UCSD-AML1 (cell line): ENCODE measurements at regions not wholly inside any gene's neighbourhood (a gene's known extent, or its start where the extent isn't known, plus 50 kb on each side); places are given as distances from the start of the nearest gene placed in this dataset.
"Not testable (repeated sequence)": the region's sequence is repeated elsewhere in the genome, so short reads cannot be mapped to it uniquely, and the experiment has no call there.

Experiments used
- DNase-seq: peaks from one replicate; lab custom pipeline; 2025; ENCODE audit not compliant: unreplicated experiment; lab: John Stamatoyannopoulos, UW

DNA sequence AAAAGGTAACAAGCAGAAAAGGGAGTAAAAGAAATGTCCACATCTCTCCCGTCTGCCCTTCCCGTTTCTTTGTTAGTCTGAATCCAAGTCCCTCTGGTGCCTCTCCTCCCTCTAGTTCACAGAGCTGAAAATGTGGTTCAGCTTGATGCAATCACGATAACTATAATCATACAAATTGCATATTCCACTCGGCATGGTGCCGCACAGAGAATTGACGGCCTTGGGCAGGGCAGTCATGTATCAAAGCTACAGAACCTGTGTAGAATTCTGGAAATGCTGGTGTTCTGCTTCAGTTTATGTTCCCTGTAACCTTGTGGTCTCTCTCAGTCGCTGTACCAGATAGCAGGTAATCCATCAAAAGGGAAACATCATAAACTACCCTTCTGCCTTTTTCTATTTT is 562.9 kb upstream of the CBLB start:
- no peak for DNase-seq

DNA sequence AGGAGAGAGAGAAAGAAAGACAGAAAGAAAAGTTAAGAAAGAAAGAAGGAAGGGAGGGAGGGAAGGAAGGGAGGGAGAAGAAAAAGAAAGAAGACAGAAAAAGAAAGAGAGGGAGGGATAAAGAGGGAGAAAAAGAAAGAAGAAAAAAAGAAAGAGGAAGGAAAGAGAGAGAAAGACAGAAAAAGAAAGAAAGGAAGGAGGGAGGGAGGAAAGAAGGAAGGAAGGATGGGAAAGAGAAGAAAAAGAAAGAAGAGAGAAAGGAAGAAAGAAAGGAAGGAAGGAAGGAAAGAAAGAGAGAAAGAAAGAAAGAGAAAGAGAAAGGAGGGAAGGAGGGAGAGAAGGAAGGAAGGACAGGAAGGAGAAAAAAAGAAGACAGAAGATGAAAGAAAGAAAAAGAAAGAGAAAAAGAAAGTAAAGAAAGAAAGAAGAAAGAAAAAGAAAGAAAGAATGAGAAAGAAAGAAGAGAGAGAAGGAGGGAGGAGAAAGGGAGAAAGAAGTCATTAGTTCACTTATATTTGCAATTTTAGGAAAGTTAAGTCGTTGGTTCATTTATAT is 567.2 kb upstream of the CBLB start:
- DNase-seq: no peak

DNA sequence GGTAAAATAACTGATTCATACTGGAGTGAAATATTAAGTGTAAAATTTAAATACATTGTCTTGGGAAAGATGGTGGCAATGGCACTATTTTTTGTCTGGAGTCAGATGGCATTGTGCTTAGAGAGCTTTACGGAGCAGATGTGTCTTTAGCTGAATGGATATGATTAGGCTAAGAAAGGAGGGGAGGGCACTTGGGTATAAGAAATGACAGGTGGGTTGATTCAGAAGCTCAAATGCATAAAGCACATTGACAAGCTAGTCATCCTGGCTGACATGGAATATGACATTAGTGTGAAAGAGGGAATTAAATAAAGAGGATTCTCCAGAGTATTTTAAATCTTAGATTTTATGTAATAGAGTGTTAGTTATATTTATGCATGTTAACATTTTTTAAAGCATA is 570.1 kb upstream of the CBLB start:
- DNase-seq: no peak

DNA sequence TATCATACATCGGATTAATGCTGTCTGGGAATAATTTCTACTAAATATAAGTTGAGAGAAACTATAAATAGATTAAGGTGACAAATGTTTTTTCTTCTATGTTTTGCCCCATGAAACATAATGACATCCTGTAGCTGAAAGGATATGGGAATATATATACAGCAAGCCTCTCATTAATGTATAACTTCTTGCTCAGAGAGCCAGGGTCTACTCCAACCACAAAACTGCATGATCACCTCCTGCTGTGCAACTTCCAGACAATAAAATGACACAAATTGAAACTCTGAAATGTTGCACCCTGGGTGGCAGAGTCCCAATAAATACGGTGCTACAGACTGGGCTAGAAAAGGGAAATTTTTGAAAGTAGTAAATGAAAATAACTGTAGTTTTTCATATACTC is 571.9 kb upstream of the CBLB start:
- no peak for DNase-seq

DNA sequence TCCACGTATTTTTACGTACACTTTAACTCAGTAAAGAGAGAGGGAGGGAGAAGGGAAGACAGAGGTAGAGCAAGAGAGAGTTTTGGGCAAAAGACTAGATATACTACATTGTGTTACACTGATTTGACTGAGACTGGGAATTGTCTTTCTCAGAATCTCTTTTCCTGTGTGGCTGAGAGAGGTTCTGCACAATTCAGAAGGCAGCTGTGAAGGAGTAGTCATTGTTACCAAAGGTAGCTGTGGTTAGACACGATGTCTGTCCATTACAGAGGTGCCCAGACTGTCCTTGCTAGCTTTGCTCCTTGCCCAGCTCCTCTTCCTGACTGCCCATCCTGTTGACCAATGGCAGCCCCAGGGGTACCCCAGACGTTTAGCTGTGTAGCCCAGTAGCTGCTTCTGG is 577.5 kb upstream of the CBLB start:
- no peak for DNase-seq

DNA sequence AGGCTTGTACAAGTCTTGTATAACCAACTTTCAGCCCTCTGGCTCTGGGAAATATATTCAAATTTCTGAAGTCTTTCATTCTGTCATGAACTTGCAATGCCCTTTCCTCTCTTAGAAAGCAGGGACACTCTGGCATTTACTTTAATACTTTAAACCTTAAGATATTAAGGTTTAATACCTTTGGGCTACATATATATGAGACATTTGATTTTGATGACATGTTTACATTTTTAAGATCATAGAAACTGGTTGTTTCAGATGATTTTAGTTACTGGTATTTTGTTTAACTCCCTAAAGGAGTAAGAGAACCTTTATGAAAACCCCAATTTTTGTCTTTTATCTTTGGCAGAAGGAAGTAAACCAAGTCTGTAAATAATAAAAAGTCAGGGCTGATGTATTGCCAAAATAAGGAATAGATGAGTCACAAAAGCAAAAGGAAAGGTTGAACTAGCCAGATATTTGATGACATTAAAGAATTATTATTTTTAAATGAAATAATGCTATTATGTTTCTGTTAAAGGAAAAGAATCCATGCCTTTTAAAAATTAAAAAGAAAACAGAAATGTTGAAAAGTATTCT is 579.0 kb upstream of the CBLB start:
- no peak for DNase-seq

DNA sequence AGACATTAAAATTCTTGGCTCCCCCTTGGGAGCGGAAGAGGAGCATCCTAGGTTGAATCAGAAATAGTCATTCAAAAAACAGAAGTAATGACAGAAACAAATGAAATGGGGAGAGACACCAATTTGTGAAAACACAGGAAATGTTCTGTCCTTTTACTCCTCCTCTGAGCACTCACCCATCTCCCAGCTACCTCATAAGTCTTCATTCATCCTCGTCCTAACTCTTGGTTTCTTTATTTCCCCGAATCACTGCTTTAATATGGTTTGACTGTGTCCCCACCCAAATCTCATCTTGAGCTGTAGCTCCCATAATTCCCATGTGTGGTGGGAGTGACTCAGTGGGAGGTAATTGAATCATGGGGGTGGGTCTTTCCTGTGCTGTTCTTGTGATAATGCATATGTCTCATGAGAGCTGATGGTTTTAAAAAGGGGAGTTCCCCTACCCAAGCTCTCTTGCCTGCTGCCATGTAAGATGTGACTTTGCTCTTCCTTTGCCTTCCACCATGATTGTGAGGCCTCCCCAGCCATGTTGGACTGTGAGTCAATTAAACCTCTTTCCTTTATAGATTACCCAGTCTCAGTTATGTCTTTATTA is 579.7 kb upstream of the CBLB start:
- not testable (repeated sequence) for DNase-seq

DNA sequence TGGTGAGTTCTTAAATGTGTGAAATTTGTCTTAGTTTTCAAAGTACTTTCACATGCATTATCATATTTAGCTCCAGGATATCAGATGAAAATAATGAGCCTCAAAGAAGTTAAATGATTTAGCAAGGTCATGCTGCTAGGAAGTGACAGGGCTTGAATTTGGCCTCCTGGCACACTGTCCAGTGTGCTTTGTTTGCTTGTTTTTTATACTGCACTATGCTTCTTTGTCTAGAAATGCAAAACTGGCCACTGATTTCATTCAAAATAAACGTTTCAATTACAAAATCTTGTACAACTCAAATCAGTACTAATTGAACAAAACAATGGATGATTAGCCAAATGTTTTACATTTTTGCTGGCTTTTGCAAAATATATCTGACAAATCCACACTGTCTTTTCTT is 583.3 kb upstream of the CBLB start:
- DNase-seq: no peak

DNA sequence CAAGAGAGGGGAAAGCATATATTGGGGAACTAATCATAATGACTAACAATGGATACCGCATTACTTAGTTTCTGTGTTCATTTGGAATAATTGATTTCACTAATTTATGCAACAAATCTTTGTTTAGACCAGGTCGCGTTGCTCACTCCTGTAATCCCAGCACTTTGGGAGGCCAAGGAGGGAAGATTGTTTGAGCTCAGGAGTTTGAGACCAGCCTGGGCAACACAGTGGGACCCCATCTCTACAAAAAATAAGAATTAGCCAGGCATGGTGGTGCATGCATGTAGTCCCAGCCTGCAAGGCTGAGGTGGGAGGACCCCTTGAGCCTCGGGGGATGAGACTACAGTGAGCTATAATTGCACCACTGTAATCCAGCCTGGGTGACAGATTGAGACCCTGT is 585.7 kb upstream of the CBLB start:
- no peak for DNase-seq

DNA sequence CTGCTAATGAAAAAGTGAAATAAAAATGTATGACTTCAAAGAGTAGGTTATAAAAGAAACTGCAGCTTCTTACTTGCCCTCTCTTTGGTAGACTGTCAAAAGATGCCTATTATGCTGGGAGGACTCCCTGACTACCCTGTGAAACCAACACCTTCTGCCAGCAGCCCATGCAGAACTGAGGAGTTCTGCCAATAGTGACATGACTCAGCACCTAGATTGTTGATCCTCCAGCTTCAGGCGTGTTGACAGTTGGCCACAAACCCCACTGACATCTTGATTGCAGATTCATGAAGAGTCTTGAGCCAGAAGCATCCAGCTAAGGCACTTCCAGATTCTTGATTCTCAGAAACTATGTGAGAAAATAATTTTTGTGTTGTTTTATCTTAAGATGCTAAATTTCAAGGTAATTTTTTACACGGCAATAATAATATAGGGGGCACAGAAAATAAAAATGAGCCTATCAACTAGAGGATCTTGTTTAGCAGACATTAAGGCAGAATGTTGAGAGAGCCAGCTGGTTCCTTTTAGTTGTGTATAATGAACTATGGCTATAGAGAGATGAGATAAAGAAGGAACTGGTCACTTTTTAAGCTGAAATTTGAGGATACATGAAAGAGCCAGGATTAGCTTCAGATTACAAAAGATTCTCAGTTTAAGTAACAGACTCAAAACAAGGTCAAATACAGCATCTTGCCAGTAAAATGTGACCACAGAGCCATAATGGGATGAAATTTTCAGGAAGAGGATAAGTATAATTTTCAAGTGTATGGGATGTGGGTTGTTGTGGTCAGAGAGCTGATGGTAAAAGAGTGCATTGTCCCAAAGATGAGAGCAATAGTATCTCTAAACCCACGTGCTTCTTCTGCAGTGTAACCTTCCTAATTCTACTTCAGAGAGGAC is 588.7 kb upstream of the CBLB start:
- DNase-seq: peak; percentile 10

DNA sequence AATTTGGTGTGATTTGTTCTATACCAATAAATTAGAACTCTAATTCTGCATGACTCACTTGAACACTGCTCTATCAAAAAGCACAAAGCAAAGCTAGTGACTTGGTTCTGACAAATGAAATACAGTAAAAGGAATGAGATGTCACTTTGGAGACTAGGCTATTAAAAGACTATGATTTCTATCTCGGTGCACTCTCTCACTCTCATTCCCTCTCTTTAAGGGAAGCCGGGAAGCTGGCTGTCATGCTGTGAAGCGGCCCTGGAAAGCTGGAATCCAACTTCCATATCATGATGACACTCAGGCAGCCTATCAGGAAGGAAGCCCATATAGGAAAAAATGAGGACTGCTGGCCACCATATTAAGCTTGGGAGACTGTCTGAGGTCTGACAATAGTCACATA is 590.1 kb upstream of the CBLB start:
- DNase-seq: no peak

DNA sequence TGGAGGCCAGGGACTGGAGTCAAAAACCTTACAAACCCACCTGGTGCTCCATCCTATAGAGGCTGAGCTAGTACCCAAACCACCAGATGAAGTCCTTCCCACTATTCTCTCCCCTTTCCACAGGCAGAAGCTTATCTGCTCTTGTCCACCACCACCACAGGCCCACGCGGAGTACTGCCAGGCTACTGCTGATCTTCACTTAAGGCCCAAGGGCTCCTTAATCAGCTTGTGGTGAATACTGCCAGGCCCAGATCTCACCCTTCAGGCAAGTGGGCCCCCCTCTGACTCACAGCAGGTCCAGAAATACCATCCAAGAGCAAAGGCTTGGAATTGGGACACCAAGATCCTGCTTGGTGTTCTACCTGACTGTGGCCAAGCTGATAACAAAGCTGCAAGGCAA is 598.1 kb upstream of the CBLB start:
- no peak for DNase-seq

DNA sequence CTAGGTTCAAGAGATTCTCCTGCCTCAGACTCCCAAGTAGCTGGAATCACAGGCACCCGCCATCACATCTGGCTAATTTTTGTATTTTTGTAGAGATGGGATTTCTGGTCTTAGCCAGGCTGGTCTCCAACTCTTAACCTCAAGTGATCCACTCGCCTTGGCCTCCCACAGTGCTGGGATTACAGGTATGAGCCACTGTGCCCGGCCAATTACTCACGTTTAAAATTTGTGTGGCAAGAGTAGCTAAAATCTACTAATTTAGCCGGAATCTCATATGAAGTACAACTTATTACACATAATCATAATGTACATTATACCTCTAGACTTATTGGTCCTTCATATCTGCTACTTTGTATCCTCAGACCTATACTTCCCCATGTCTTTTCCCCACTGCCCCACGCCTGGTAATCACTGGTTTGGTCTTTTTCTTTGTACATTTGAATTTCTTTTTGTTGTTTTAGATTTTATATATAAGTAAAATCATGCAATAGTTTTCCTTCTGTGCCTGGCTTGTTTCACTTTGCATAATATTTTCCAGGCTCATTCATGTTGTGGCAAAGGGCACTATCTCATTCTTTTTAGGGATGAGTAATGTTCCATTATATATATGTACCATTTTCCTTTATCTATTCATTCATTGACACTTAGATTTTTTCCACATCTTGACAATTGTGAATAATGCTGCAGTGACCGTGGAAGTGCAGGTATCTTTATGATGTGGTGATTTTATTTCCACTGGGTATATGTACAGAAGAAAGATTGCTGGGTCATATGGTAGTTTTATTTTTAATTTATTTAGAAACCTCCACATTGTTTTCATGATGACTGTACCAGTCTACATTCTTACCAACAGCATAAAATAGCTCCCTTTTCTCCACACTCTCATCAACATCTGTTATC is 605.0 kb upstream of the CBLB start:
- DNase-seq: no peak

DNA sequence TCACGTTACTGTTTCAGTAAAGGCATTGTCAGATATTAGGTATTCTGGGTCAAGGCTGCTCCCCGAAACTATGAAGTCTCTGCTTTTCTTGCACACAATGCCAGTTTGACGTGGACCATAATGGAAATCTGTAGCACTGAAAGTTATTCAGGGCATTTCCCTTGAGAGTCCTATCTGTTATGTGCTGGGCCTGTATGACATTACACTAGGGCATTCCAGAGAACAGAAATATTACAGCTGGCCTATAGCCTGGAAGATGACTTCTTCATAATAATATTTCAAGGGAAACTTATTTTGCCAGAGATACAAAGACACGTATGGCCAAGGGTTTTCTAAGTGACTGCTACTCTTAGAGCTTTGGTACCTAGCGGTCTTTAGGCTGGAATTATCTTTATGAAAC is 613.6 kb upstream of the CBLB start:
- no peak for DNase-seq

DNA sequence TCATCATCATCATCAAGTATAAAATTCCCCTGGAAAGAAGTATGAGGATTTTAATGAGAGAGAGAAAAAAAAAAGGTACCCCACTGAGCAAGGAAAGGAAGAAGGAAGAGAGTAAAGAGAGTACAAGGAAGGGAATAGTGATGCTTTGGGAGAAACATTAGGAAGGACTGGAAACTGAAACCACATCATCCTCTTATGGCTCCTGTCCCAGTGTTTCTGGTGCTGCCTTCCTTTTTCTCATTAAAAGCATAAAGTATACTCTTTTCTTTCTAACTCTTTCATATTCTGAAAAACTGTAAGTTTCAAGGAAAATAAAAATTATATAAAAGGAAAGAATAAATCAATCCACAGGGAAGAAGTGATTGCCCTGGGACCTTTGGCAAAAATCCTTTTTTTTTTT is 616.4 kb upstream of the CBLB start:
- DNase-seq: no peak

DNA sequence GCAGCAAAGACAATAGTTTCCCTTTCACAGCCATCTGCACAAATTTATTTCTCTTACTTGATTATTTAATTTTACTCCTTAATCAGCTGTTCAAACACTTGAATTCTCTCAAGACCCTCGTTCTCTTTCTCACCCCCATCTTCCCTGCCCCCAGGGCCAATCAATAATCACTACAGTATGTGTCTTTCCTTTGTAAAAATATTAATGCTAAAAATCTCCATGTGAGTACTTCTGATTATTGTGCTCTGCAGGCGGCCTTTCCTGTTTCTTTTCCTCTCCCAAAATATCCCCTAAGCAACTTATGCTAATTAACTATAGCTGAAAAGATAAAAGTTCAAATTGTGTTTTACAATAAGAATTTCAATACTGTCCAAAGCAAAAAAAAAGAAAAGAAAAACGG is 617.0 kb upstream of the CBLB start:
- no peak for DNase-seq

DNA sequence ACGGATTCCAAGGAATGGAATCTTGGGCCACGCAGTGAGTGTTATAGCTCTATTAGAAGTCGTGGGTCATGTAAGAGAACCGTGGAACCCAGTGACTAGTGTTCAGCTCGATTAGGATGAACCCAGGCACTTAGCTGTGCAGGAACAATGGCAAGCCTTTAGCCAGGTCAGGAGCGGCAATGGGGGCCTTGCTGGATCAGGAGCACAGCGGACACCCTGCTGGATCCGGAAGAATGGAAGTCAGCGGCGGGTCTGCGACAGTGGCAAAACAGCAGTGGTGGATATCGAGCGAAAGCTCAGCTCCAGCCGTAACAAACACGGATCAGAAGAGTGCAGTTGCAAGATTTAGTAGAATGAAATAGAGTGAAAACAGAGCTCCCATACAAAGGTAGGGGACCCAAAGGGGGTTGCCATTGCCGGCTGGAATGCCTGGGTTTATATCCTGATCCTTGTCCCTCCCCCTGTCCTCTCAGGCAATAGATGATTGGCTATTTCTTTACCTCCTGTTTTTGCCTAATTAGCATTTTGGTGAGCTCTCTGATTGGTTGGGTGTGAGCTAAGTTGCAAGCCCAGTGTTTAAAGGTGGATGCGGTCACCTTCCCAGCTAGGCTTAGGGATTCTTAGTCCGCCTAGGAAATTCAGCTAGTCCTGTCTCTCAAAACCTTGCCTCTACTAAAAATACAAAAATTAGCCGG is 618.3 kb upstream of the CBLB start:
- DNase-seq: not testable (repeated sequence)

DNA sequence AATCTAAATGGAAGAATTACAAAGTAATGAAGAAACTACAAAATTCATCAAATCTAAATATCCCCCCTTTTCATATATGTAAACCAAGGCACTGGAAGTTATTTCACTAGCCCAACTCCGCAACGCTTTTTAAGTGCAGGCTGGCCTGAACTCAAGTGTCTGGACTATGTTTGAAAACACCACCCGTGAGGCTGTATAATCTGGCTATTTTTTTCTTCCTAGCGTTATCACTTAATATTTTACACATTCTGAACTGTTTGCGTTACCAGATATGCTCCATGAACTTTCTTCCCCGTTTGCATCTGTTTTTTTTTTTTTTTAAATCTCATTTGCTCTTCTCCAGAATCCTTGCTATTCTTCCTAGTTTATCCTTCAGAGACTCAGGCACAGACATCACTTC is 619.5 kb upstream of the CBLB start:
- DNase-seq: no peak

DNA sequence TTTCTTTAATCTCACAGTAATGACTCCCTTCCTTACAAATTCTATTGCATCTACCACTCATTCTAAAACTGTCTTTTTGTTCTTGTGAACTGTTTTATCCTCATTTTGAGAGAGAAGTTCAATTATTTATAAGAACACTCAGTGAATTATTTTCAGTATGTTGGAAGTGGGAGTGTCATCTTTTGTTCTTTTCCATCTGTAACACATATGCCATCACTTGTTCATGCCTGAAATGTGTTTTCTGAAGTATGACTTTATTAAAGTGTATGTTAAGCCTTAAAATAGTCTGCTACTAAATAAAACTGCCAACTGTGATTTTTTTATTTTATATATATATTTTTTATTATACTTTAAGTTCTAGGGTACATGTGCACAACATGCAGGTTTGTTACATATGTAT is 623.0 kb upstream of the CBLB start:
- no peak for DNase-seq

DNA sequence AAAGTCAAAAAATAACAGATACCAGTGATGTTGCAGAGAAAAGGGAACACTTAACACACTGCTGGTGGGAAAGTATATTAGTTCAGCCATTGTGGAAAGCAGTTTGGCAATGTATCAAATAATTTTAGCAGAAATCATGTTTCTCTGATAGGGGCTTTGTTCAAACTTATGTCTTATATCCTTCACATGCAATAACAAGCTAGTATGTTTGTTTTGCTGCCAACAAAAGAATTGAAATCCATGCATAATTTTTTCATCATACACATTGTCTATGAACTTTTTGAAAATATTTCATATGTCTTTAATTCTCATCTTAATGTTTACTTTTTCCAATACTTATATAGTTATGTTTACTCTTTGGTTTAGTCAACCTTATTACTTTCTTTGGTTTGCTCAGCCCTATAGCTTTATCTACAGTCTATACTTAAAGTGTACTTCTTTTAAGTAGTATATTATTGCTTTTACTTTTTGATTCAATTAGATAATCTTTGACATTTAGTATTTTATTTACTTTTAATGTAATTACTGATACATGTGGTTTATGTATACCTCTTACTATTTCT is 639.6 kb upstream of the CBLB start:
- no peak for DNase-seq
